ENCODE measurements at regions not wholly inside any gene's neighbourhood (a gene's known extent, or its start where the extent isn't known, plus 50 kb on each side); places are given as distances from the start of the nearest gene placed in this dataset.

DNA sequence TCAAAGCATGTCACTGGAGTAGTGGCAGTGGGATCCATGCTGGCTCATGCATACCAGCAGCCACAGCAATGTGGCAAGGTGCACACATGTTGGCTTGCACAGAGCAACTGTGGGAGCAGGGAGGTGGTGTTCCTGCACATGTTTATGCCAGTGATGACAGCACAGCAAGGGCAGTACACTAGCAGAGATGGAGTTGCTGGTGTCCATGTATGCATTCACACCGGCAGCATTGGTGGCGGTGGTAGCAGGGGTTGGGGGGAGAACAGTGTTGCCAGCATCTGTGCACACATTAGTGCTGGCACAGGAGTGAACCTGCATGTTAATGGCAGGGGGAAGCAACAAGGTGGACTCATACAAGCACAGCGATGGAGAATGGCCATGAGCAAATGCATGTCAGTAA lies 202.0 kb upstream of the KCNMB2 start:
- TF ChIP-seq, protein P1, sequence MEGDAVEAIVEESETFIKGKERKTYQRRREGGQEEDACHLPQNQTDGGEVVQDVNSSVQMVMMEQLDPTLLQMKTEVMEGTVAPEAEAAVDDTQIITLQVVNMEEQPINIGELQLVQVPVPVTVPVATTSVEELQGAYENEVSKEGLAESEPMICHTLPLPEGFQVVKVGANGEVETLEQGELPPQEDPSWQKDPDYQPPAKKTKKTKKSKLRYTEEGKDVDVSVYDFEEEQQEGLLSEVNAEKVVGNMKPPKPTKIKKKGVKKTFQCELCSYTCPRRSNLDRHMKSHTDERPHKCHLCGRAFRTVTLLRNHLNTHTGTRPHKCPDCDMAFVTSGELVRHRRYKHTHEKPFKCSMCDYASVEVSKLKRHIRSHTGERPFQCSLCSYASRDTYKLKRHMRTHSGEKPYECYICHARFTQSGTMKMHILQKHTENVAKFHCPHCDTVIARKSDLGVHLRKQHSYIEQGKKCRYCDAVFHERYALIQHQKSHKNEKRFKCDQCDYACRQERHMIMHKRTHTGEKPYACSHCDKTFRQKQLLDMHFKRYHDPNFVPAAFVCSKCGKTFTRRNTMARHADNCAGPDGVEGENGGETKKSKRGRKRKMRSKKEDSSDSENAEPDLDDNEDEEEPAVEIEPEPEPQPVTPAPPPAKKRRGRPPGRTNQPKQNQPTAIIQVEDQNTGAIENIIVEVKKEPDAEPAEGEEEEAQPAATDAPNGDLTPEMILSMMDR (IDR thresholded peaks at IDR 0.05): no peak
- TF ChIP-seq EP300 (IDR thresholded peaks at IDR 0.05): no peak
- no peak for TF ChIP-seq POLR2A (IDR thresholded peaks at IDR 0.05)
- TF ChIP-seq POLR2AphosphoS5 (IDR thresholded peaks at IDR 0.05): no peak
